Stimulated activated CD8-positive, alpha-beta memory T cell treated with anti-CD3 and anti-CD28 coated beads, Interleukin-12 subunit alpha, Interleukin-12 subunit beta, amount 100 ng/mL, for 24 hours (primary cell): ENCODE measurements at regions not wholly inside any gene's neighbourhood (a gene's known extent, or its start where the extent isn't known, plus 50 kb on each side); places are given as distances from the start of the nearest gene placed in this dataset.

Source experiments
- DNase-seq: peaks from one replicate; pipeline ENCODE4 v3.0.0-alpha.2; 2020; ENCODE audit errors: extremely low read depth

GRCh38 chr5:74342948-74343682, 297.4 kb downstream of the ENC1 start:
- DNase-seq, result no peak

- no peak for DNase-seq
Measured at GRCh38 chr5:74342182-74342581, 298.3 kb downstream of the ENC1 start.

- DNase-seq, result no peak
Measured at GRCh38 chr5:74341221-74341620, 299.3 kb downstream of the ENC1 start.

- DNase-seq, result no peak
Measured at GRCh38 chr5:74340476-74340875, 300.1 kb downstream of the ENC1 start.

GRCh38 chr5:74337984-74338310, 302.6 kb downstream of the ENC1 start:
- DNase-seq, result no peak

- no peak for DNase-seq
Measured at GRCh38 chr5:74337254-74337983, 303.1 kb downstream of the ENC1 start.

- DNase-seq, result no peak
Measured at GRCh38 chr5:74336297-74336696, 304.2 kb downstream of the ENC1 start.

GRCh38 chr5:74334762-74335384, 305.7 kb downstream of the ENC1 start:
- DNase-seq, result no peak

- no peak for DNase-seq
Measured at GRCh38 chr5:74334062-74334761, 306.3 kb downstream of the ENC1 start.

- DNase-seq, result no peak
Measured at GRCh38 chr5:74333430-74333829, 307.1 kb downstream of the ENC1 start.

GRCh38 chr5:74332682-74333081, 307.8 kb downstream of the ENC1 start:
- no peak for DNase-seq

- no peak for DNase-seq
Measured at GRCh38 chr5:74332006-74332405, 308.5 kb downstream of the ENC1 start.

- no peak for DNase-seq
Measured at GRCh38 chr5:74328221-74328630, 312.3 kb downstream of the ENC1 start.

GRCh38 chr5:74327339-74327685, 313.2 kb downstream of the ENC1 start:
- no peak for DNase-seq

- peak; percentile 20 for DNase-seq
Measured at GRCh38 chr5:74326571-74327338, 313.8 kb downstream of the ENC1 start.

- DNase-seq, result no peak
Measured at GRCh38 chr5:74325866-74326265, 314.7 kb downstream of the ENC1 start.

- DNase-seq, result no peak
Measured at GRCh38 chr5:74324556-74324955, 316.0 kb downstream of the ENC1 start.

- no peak for DNase-seq
Measured at GRCh38 chr5:74322944-74323343, 317.6 kb downstream of the ENC1 start.

- no peak for DNase-seq
Measured at GRCh38 chr5:74322191-74322590, 318.3 kb downstream of the ENC1 start.

GRCh38 chr5:74321326-74321725, 319.2 kb downstream of the ENC1 start:
- DNase-seq, result no peak

- DNase-seq, result no peak
Measured at GRCh38 chr5:74320526-74320925, 320.0 kb downstream of the ENC1 start.

GRCh38 chr5:74319076-74319475, 321.5 kb downstream of the ENC1 start:
- no peak for DNase-seq
